Neuronal stem cell (in vitro differentiated cells): ENCODE measurements at regions not wholly inside any gene's neighbourhood (a gene's known extent, or its start where the extent isn't known, plus 50 kb on each side); places are given as distances from the start of the nearest gene placed in this dataset.

Source experiments
- DNase-seq: peaks from one replicate; pipeline ENCODE4 v3.0.0-alpha.2; 2013; ENCODE audit warnings: low spot score
- H2AFZ ChIP-seq: one replicate; pipeline ENCODE4 v1.6.1; 2013; ENCODE audit warnings: mild to moderate bottlenecking, low read length, inconsistent platforms
- H2AK5ac ChIP-seq: 2 replicates; pipeline ENCODE4 v1.6.1; 2013; ENCODE audit warnings: low read depth, mild to moderate bottlenecking, inconsistent platforms, low read length, moderate library complexity, mixed read lengths
- H2BK120ac ChIP-seq: 2 replicates; pipeline ENCODE4 v1.6.1; 2013; ENCODE audit warnings: low read depth, mild to moderate bottlenecking, inconsistent platforms, low read length, moderate library complexity, mixed read lengths
- H2BK12ac ChIP-seq: one replicate; pipeline ENCODE4 v1.6.1; 2013; ENCODE audit warnings: low read length, inconsistent platforms
- H2BK15ac ChIP-seq: 2 replicates; pipeline ENCODE4 v1.6.1; 2013; ENCODE audit warnings: mild to moderate bottlenecking, low read length, inconsistent platforms, mixed read lengths
- H2BK5ac ChIP-seq: one replicate; pipeline ENCODE4 v1.6.1; 2013; ENCODE audit warnings: inconsistent platforms, mild to moderate bottlenecking, low read length, moderate library complexity
- H3K14ac ChIP-seq: one replicate; pipeline ENCODE4 v1.6.1; 2013; ENCODE audit warnings: low read length, inconsistent platforms
- H3K18ac ChIP-seq: 2 replicates; pipeline ENCODE4 v1.6.1; 2013; ENCODE audit warnings: low read length, inconsistent platforms
- H3K23ac ChIP-seq: 2 replicates; pipeline ENCODE4 v1.6.1; 2013; ENCODE audit warnings: low read depth, mild to moderate bottlenecking, mixed read lengths, low read length, inconsistent platforms; ENCODE audit not compliant: poor library complexity
- H3K27ac ChIP-seq: replicated peaks from 3 replicates; pipeline ENCODE4 v1.5.1; 2013; ENCODE audit warnings: low read length, inconsistent platforms
- H3K27me3 ChIP-seq, 3 experiments: 2 replicates each; pipeline ENCODE4 v1.6.1; 2013; ENCODE audit warnings: low read length in 3 of 3, mild to moderate bottlenecking in 2 of 3, inconsistent platforms in 1 of 3, low read depth in 1 of 3, mixed read lengths in 1 of 3, moderate library complexity in 1 of 3; ENCODE audit not compliant: control insufficient read depth in 3 of 3, insufficient read depth in 3 of 3
- H3K36me3 ChIP-seq, 2 donors: replicated peaks in 1 of 2; 2 replicates each; pipeline ENCODE4 v1.6.1; 2013; ENCODE audit warnings: low read length in 2 of 2; ENCODE audit not compliant: control insufficient read depth in 2 of 2, insufficient read depth in 2 of 2
- H3K4ac ChIP-seq: 2 replicates; pipeline ENCODE4 v1.6.1; 2013; ENCODE audit warnings: inconsistent platforms, mild to moderate bottlenecking, low read length, moderate library complexity
- H3K4me1 ChIP-seq, 2 donors: 1 replicate in 1 of 2; 2 replicates in 1 of 2; pipeline ENCODE4 v1.6.1; 2013; ENCODE audit warnings: low read length in 2 of 2, low read depth in 1 of 2; ENCODE audit not compliant: control insufficient read depth in 2 of 2, insufficient read depth in 1 of 2
- H3K4me2 ChIP-seq: one replicate; pipeline ENCODE4 v1.6.1; 2013; ENCODE audit warnings: mild to moderate bottlenecking, low read length, inconsistent platforms; ENCODE audit not compliant: insufficient read depth, poor library complexity, severe bottlenecking
- H3K4me3 ChIP-seq, 2 donors: 2 replicates each; pipeline ENCODE4 v1.5.1; 2013; ENCODE audit warnings: low read length in 2 of 2, mild to moderate bottlenecking in 2 of 2, inconsistent platforms in 1 of 2, moderate library complexity in 1 of 2
- H3K79me1 ChIP-seq: one replicate; pipeline ENCODE4 v1.6.1; 2013; ENCODE audit warnings: low read depth, mild to moderate bottlenecking, inconsistent platforms, low read length, moderate library complexity
- H3K9ac ChIP-seq: one replicate; pipeline ENCODE4 v1.6.1; 2013; ENCODE audit warnings: mild to moderate bottlenecking, low read depth, low read length, inconsistent platforms; ENCODE audit not compliant: poor library complexity
- H3K9me3 ChIP-seq, 2 donors: replicated peaks in 1 of 2; 2 replicates each; pipeline versions ENCODE3 to v1.6.1; 2013; ENCODE audit warnings: low read length in 2 of 2, mild to moderate bottlenecking in 2 of 2, inconsistent platforms in 1 of 2, low read depth in 1 of 2, mixed read lengths in 1 of 2, moderate library complexity in 1 of 2; ENCODE audit not compliant: control insufficient read depth in 2 of 2, insufficient read depth in 1 of 2
- H4K8ac ChIP-seq: one replicate; pipeline ENCODE4 v1.6.1; 2013; ENCODE audit warnings: low read depth, mild to moderate bottlenecking, inconsistent platforms, low read length, moderate library complexity
- H4K91ac ChIP-seq: one replicate; pipeline ENCODE4 v1.6.1; 2013; ENCODE audit warnings: low read length, low read depth, mild to moderate bottlenecking, inconsistent platforms; ENCODE audit not compliant: poor library complexity
- WGBS, 2 donors: extraction: QIAGEN DNeasy Blood & Tissue Kit; methylation state at CpG; one replicate each; pipeline ENCODE4 v1.1.7; 2013; ENCODE audit warnings: missing lambda C conversion rate in 2 of 2, mixed read lengths in 1 of 2; ENCODE audit not compliant: insufficient read length in 2 of 2, insufficient replicate concordance in 1 of 2; ENCODE audit errors: extremely low coverage in 2 of 2; 5-methylcytosine and 5-hydroxymethylcytosine counted together

GRCh38 chr3:20776286-20776685 lies 590.3 kb upstream of the SGO1 start:
- Histone ChIP-seq H3K27me3 (no peaks in the 10 kb centered on the region), H3K27ac (no peak overlapping the region)
- no CpG with 5 or more reads among the region's 1 CpG for WGBS, 2 donors

GRCh38 chr3:20773320-20773984 lies 587.4 kb upstream of the SGO1 start:
- no peak overlapping the region for H3K14ac ChIP-seq
- no peak overlapping the region for H3K4me2 ChIP-seq
- no peak overlapping the region for H2BK120ac ChIP-seq
- H4K8ac ChIP-seq, result no peak overlapping the region
- no peak overlapping the region for H2AFZ ChIP-seq
- no peak overlapping the region for H3K4me3 ChIP-seq
- no peak overlapping the region for H3K23ac ChIP-seq
- H2BK15ac ChIP-seq, result no peak overlapping the region
- no peak overlapping the region for H3K27ac ChIP-seq
- H2AK5ac ChIP-seq, result no peak overlapping the region
- no peak overlapping the region for H3K18ac ChIP-seq
- no peak overlapping the region for H2BK12ac ChIP-seq
- no peak overlapping the region for H3K9ac ChIP-seq
- H3K9me3 ChIP-seq, result no peaks in the 10 kb centered on the region
- DNase-seq, result no peak
- no peak overlapping the region for H4K91ac ChIP-seq
- H3K79me1 ChIP-seq, result no peaks in the 10 kb centered on the region
- no peaks in the 10 kb centered on the region for H3K27me3 ChIP-seq
- H3K4ac ChIP-seq, result no peak overlapping the region
- no peaks in the 10 kb centered on the region for H3K4me1 ChIP-seq
- no peak overlapping the region for H2BK5ac ChIP-seq
- no peaks in the 10 kb centered on the region for H3K36me3 ChIP-seq
- WGBS, 2 donors, result no CpG with 5 or more reads among the region's 5 CpGs

More at GRCh38 chr3:20776286-20776685, 590.3 kb upstream of the SGO1 start:
- H3K9ac ChIP-seq, result no peak overlapping the region
- no peaks in the 10 kb centered on the region for H3K9me3 ChIP-seq
- no peak overlapping the region for H2BK5ac ChIP-seq
- H3K18ac ChIP-seq, result no peak overlapping the region
- H3K79me1 ChIP-seq, result no peaks in the 10 kb centered on the region
- H2AFZ ChIP-seq, result no peak overlapping the region
- H2BK15ac ChIP-seq, result no peak overlapping the region
- no peaks in the 10 kb centered on the region for H3K4me1 ChIP-seq
- H2AK5ac ChIP-seq, result no peak overlapping the region
- H4K91ac ChIP-seq, result no peak overlapping the region
- H3K4me2 ChIP-seq, result no peak overlapping the region
- H2BK12ac ChIP-seq, result no peak overlapping the region
- H3K36me3 ChIP-seq, result no peaks in the 10 kb centered on the region
- no peak overlapping the region for H3K4ac ChIP-seq
- H4K8ac ChIP-seq, result no peak overlapping the region
- no peak overlapping the region for H3K23ac ChIP-seq
- no peak overlapping the region for H3K4me3 ChIP-seq
- DNase-seq, result no peak
- no peak overlapping the region for H3K14ac ChIP-seq
- H2BK120ac ChIP-seq, result no peak overlapping the region

- H2BK12ac ChIP-seq, result no peak overlapping the region
- H2AFZ ChIP-seq, result no peak overlapping the region
- H3K4me2 ChIP-seq, result no peak overlapping the region
- no peak overlapping the region for H2AK5ac ChIP-seq
- no peak for DNase-seq
- H3K4ac ChIP-seq, result no peak overlapping the region
- H3K27me3 ChIP-seq, result no peaks in the 10 kb centered on the region
- H3K9me3 ChIP-seq, result no peaks in the 10 kb centered on the region
- no peak overlapping the region for H2BK120ac ChIP-seq
- H3K4me3 ChIP-seq, result no peak overlapping the region
- H3K14ac ChIP-seq, result no peak overlapping the region
- H3K36me3 ChIP-seq, result no peaks in the 10 kb centered on the region
- H4K91ac ChIP-seq, result no peak overlapping the region
- H3K4me1 ChIP-seq, result no peaks in the 10 kb centered on the region
- H2BK15ac ChIP-seq, result no peak overlapping the region
- no peak overlapping the region for H3K23ac ChIP-seq
- no peak overlapping the region for H4K8ac ChIP-seq
- H2BK5ac ChIP-seq, result no peak overlapping the region
- H3K9ac ChIP-seq, result no peak overlapping the region
- H3K27ac ChIP-seq, result no peak overlapping the region
- H3K79me1 ChIP-seq, result no peaks in the 10 kb centered on the region
- H3K18ac ChIP-seq, result no peak overlapping the region
Observed at GRCh38 chr3:20772869-20773268, 586.9 kb upstream of the SGO1 start.

DNA sequence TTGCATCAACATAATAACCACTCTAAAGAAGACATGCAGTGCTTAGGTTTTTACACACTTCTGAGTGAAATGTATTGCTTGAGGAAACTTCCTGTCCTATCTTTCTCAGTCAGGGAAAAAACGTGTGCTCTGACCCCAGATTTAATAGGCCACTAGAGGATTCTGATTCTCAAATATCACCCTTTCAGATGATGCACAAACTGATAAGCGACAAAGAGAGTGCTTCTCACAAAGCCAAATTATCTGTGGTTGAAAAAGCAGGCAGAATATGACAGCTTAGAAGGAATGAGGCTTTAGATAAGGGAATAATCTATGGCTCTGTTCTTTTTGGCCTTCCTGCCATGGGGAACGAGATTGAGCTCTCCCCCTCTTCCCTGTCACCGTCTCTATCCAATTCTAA lies 583.4 kb upstream of the SGO1 start:
- H2BK15ac ChIP-seq, result no peak overlapping the region
- H4K8ac ChIP-seq, result no peak overlapping the region
- no CpG with 5 or more reads among the region's 4 CpGs for WGBS, 2 donors
- H3K4me1 ChIP-seq, result no peaks in the 10 kb centered on the region
- H3K14ac ChIP-seq, result no peak overlapping the region
- H3K36me3 ChIP-seq, result no peaks in the 10 kb centered on the region
- no peak overlapping the region for H3K4me2 ChIP-seq
- no peak overlapping the region for H2BK12ac ChIP-seq
- H3K27me3 ChIP-seq, result no peaks in the 10 kb centered on the region
- H3K27ac ChIP-seq, result no peak overlapping the region
- no peak for DNase-seq
- H2BK120ac ChIP-seq, result no peak overlapping the region
- no peak overlapping the region for H2AFZ ChIP-seq
- no peak overlapping the region for H2BK5ac ChIP-seq
- H3K23ac ChIP-seq, result no peak overlapping the region
- H4K91ac ChIP-seq, result no peak overlapping the region
- no peak overlapping the region for H2AK5ac ChIP-seq
- H3K18ac ChIP-seq, result no peak overlapping the region
- H3K79me1 ChIP-seq, result no peaks in the 10 kb centered on the region
- H3K9ac ChIP-seq, result no peak overlapping the region
- H3K9me3 ChIP-seq, result no peaks in the 10 kb centered on the region
- H3K4ac ChIP-seq, result no peak overlapping the region
- no peak overlapping the region for H3K4me3 ChIP-seq
